ENCODE measurements at regions not wholly inside any gene's neighbourhood (a gene's known extent, or its start where the extent isn't known, plus 50 kb on each side); places are given as distances from the start of the nearest gene placed in this dataset.

- TF ChIP-seq POLR2A (IDR thresholded peaks at IDR 0.05; ENCODE audit: low read depth, low read length) (no peak), POLR2AphosphoS5 (IDR thresholded peaks at IDR 0.05; ENCODE audit: low read depth, low read length) (no peak)
Measured at GRCh38 chr1:48160486-48161132, 61.9 kb upstream of the SLC5A9 start.

Measured in GM12892 (cell line).